Activated CD4-positive, alpha-beta T cell treated with anti-CD3 and anti-CD28 coated beads for 4 hours (primary cell): ENCODE measurements at regions not wholly inside any gene's neighbourhood (a gene's known extent, or its start where the extent isn't known, plus 50 kb on each side); places are given as distances from the start of the nearest gene placed in this dataset.

Experiments used
- DNase-seq, 2 donors: peaks; one replicate each; pipeline ENCODE4 v3.0.0-alpha.2; 2020

GRCh38 chr22:49091917-49092545, 735.6 kb downstream of the BRD1 start:
- DNase-seq, result no peak

GRCh38 chr22:49091451-49091850, 736.2 kb downstream of the BRD1 start:
- no peak for DNase-seq

- DNase-seq, result no peak
Measured at GRCh38 chr22:49090853-49091135, 736.9 kb downstream of the BRD1 start.

- DNase-seq, result no peak
Measured at GRCh38 chr22:49090061-49090852, 737.4 kb downstream of the BRD1 start.

- DNase-seq, result no peak
Measured at GRCh38 chr22:49088801-49089791, 738.6 kb downstream of the BRD1 start.

- DNase-seq, result no peak
Measured at GRCh38 chr22:49087716-49088601, 739.7 kb downstream of the BRD1 start.

GRCh38 chr22:49087198-49087597, 740.5 kb downstream of the BRD1 start:
- no peak for DNase-seq

GRCh38 chr22:49086606-49087157, 741.0 kb downstream of the BRD1 start:
- DNase-seq, result no peak

- no peak for DNase-seq
Measured at GRCh38 chr22:49086181-49086580, 741.5 kb downstream of the BRD1 start.

GRCh38 chr22:49084206-49084605, 743.5 kb downstream of the BRD1 start:
- no peak for DNase-seq

GRCh38 chr22:49083607-49084006, 744.1 kb downstream of the BRD1 start:
- DNase-seq, result no peak

- DNase-seq, result no peak
Measured at GRCh38 chr22:49082451-49082850, 745.2 kb downstream of the BRD1 start.

GRCh38 chr22:49081926-49082325, 745.7 kb downstream of the BRD1 start:
- no peak for DNase-seq

GRCh38 chr22:49081261-49081666, 746.4 kb downstream of the BRD1 start:
- no peak for DNase-seq

- no peak for DNase-seq
Measured at GRCh38 chr22:49080631-49081030, 747.0 kb downstream of the BRD1 start.

GRCh38 chr22:49079743-49080500, 747.8 kb downstream of the BRD1 start:
- DNase-seq, result no peak

GRCh38 chr22:49079027-49079725, 748.5 kb downstream of the BRD1 start:
- DNase-seq, result no peak

- no peak for DNase-seq
Measured at GRCh38 chr22:49078076-49078710, 749.5 kb downstream of the BRD1 start.

GRCh38 chr22:49077586-49077985, 750.1 kb downstream of the BRD1 start:
- no peak for DNase-seq

GRCh38 chr22:49077036-49077393, 750.7 kb downstream of the BRD1 start:
- DNase-seq, result no peak
